H1 (cell line): ENCODE measurements at regions not wholly inside any gene's neighbourhood (a gene's known extent, or its start where the extent isn't known, plus 50 kb on each side); places are given as distances from the start of the nearest gene placed in this dataset.

Source experiments
- CBX5 ChIP-seq: fragments of 300-800, 300-1000 bp; sonication (generic); IDR thresholded peaks from 2 replicates; pipeline ENCODE4 v1.7.1; 2016; ENCODE audit warnings: antibody characterized with exemption, low read length, low read depth
- EP300 ChIP-seq, 2 experiments: IDR thresholded peaks; 1 replicate in 1 of 2; 2 replicates in 1 of 2; pipeline ENCODE4 v1.6.1; 2011 to 2012; ENCODE audit warnings: low read depth in 2 of 2, low read length in 2 of 2, mild to moderate bottlenecking in 2 of 2, borderline replicate concordance in 1 of 2, inconsistent platforms in 1 of 2, moderate library complexity in 1 of 2
- EZH2 ChIP-seq: fragments of 200-600 bp; sonication (generic); IDR thresholded peaks from 2 replicates; pipeline ENCODE4 v1.7.1; 2012; ENCODE audit warnings: low read depth, mild to moderate bottlenecking, moderate library complexity, low read length, inconsistent platforms; ENCODE audit not compliant: severe bottlenecking
- POLR2A ChIP-seq, 2 experiments: IDR thresholded peaks; 1 replicate in 1 of 2; 2 replicates in 1 of 2; pipeline ENCODE4 v1.6.1; 2011; ENCODE audit warnings: low read depth in 2 of 2, low read length in 2 of 2, mild to moderate bottlenecking in 2 of 2; ENCODE audit errors: control extremely low read depth in 1 of 2
- RAD21 ChIP-seq, 2 experiments: IDR thresholded peaks in 1 of 2; conservative IDR thresholded peaks in 1 of 2; 2 replicates each; pipeline ENCODE4 v1.6.1; 2011; ENCODE audit warnings: low read depth in 2 of 2, low read length in 2 of 2, improper control_type of control experiment in 1 of 2, inconsistent platforms in 1 of 2, mild to moderate bottlenecking in 1 of 2, moderate library complexity in 1 of 2
- TF ChIP-seq, protein P1 (sequence below), 3 experiments: IDR thresholded peaks; 1 replicate in 2 of 3; 2 replicates in 1 of 3; pipeline versions ENCODE4 v1.5.1 to v1.6.1; 2011; ENCODE audit warnings: low read length in 3 of 3, mild to moderate bottlenecking in 3 of 3, inconsistent platforms in 2 of 3, low read depth in 1 of 3, moderate library complexity in 1 of 3; ENCODE audit not compliant: insufficient read depth in 1 of 3; ENCODE audit errors: control extremely low read depth in 1 of 3
- TF ChIP-seq, protein P2 (sequence below): IDR thresholded peaks from 2 replicates; pipeline ENCODE4 v1.6.1; 2011; ENCODE audit warnings: low read length, improper control_type of control experiment

DNA sequence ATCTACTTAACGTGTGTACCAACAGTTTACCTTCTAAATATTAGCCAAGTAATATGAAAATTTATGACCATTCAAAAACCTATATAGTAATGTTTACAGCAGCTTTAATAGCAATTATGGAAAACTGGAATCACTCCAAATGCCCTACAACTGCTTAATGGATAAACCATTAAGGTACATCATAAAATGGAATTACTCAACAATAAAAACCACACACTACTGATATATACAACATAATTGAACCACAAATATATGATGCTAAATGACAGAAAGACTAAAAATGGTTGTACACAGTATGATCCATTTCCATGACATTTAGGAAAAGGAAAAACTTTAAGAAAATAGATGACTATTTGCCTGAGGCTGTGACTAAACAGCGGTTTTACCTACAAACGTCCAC is 467.1 kb upstream of the EPHA6 start:
- TF ChIP-seq RAD21 (IDR thresholded peaks at IDR 0.05 in 1 of 2, conservative IDR thresholded peaks at IDR 0.05 in 1 of 2; ENCODE audit: low read depth in 2 of 2, low read length in 2 of 2) (no peak), EP300 (IDR thresholded peaks at IDR 0.05; ENCODE audit: borderline replicate concordance in 1 of 2, low read depth in 2 of 2, low read length in 2 of 2) (no peak), POLR2A (IDR thresholded peaks at IDR 0.05; ENCODE audit: control extremely low read depth in 1 of 2, low read depth in 2 of 2, low read length in 2 of 2) (no peak), EZH2 (no peak), CBX5 (no peak)
- TF ChIP-seq, protein P1, sequence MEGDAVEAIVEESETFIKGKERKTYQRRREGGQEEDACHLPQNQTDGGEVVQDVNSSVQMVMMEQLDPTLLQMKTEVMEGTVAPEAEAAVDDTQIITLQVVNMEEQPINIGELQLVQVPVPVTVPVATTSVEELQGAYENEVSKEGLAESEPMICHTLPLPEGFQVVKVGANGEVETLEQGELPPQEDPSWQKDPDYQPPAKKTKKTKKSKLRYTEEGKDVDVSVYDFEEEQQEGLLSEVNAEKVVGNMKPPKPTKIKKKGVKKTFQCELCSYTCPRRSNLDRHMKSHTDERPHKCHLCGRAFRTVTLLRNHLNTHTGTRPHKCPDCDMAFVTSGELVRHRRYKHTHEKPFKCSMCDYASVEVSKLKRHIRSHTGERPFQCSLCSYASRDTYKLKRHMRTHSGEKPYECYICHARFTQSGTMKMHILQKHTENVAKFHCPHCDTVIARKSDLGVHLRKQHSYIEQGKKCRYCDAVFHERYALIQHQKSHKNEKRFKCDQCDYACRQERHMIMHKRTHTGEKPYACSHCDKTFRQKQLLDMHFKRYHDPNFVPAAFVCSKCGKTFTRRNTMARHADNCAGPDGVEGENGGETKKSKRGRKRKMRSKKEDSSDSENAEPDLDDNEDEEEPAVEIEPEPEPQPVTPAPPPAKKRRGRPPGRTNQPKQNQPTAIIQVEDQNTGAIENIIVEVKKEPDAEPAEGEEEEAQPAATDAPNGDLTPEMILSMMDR (IDR thresholded peaks at IDR 0.05; ENCODE audit: control extremely low read depth in 1 of 3, insufficient read depth in 1 of 3, low read depth in 1 of 3, low read length in 3 of 3) = no peak
- TF ChIP-seq, protein P2, sequence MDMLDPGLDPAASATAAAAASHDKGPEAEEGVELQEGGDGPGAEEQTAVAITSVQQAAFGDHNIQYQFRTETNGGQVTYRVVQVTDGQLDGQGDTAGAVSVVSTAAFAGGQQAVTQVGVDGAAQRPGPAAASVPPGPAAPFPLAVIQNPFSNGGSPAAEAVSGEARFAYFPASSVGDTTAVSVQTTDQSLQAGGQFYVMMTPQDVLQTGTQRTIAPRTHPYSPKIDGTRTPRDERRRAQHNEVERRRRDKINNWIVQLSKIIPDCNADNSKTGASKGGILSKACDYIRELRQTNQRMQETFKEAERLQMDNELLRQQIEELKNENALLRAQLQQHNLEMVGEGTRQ = no peak
